Fibroblast of lung (primary cell): ENCODE measurements at regions not wholly inside any gene's neighbourhood (a gene's known extent, or its start where the extent isn't known, plus 50 kb on each side); places are given as distances from the start of the nearest gene placed in this dataset.
A peak's percentile ranks its signal among the peaks of the same experiment; 100 is the strongest.

Experiments used
- CTCF ChIP-seq, 2 donors: IDR thresholded peaks in 1 of 2; conservative IDR thresholded peaks in 1 of 2; 1 replicate in 1 of 2; 2 replicates in 1 of 2; pipeline ENCODE4 v1.5.1; 2011 to 2012; ENCODE audit warnings: low read length in 2 of 2, control low read depth in 1 of 2, inconsistent platforms in 1 of 2, low read depth in 1 of 2, mild to moderate bottlenecking in 1 of 2
- EZH2 ChIP-seq: IDR thresholded peaks from 2 replicates; pipeline ENCODE4 v1.5.1; 2012; ENCODE audit warnings: low read length, control low read depth, mild to moderate bottlenecking; ENCODE audit errors: missing control alignments

GRCh38 chr6:132218059-132218696, 183.1 kb downstream of the MOXD1 start:
- peak; percentile 46 to 52 for TF ChIP-seq CTCF (conservative IDR thresholded peaks at IDR 0.05 in 1 of 2, IDR thresholded peaks at IDR 0.05 in 1 of 2; ENCODE audit: low read depth in 1 of 2, low read length in 2 of 2)
- no peak for TF ChIP-seq EZH2
